HG03095 (cell line): ENCODE measurements at regions not wholly inside any gene's neighbourhood (a gene's known extent, or its start where the extent isn't known, plus 50 kb on each side); places are given as distances from the start of the nearest gene placed in this dataset.
"Not testable (repeated sequence)": the region's sequence is repeated elsewhere in the genome, so short reads cannot be mapped to it uniquely, and the experiment has no call there.

ENCODE experiments used
- ATAC-seq: cut with Tn5 transposase; IDR thresholded peaks from one replicate; pipeline ENCODE4 v1.9.1; 2021; ENCODE audit warnings: moderate library complexity; ENCODE audit not compliant: unreplicated experiment

DNA sequence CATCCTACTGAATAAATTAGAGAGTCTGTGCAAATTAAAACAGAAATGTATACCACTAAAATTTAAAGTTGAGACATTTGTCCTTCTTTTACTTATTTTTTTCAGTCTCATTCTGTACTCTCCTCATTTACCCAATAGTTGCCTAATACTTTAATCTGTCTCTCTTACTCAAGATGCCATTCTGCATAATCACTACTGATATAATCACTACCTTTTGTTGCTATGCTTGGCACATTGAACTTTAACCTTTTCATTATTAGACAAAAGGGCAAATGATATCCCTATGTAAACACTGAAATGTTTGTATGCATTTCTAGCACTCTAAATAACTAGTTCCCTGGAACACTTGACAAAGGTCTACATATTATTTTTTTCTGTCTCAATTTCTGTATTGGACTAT lies 1108.3 kb upstream of the FLRT2 start:
- ATAC-seq: no peak

DNA sequence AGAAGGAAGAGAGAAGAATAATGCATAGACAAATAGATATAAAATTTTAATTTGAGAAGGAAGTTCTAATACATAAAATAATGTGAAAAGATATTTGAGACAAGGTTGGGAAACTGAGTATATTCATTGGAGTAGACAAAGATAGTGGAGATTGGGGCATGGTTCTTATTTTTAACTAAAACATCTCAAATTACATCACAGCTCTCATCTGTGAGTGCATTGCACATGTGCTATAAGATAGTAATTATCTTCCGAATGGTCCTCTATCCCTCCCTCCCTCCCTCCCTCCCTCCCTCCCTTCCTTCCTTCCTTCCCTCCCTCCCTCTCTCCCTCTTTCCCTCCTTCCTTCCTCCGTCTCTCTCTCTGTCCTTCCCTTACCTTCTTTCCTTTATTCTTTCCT lies 1104.0 kb upstream of the FLRT2 start:
- ATAC-seq: no peak

DNA sequence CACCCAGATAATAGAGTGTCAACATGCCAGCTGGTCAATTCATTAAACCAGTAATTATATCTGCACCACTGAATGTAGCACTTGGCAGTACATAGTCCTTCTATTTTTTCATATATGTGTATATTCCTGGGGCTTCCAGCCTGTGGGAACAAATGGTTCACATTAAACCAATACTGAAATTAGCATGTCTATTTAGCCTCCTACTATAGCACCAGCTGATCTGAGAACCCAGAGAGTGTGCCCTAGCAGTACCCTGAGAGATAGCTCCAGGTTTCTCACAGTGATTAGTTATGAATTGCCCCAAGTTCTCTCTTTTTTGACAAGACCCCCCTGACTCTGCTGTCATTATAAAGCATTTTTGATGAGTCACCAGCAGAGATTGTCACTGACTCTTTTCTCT lies 1097.3 kb upstream of the FLRT2 start:
- ATAC-seq: no peak

DNA sequence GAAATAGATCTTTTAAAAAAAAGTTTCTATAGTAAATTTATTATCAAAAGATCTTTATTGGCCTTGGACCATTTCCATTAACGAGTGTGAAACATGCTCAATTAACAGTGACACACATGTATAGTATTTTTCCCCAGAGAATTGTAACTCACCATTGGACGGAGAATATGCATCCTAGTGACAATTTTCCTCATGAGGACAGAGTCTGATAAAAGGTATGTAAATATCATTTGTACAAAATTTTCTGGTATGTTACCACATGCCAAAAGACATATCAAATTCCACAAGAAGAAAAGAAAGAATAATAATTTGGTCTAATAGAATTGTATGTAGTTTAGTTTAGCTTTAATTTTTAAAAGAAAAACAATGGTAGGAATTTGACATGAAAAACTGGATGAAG lies 1096.0 kb upstream of the FLRT2 start:
- no peak for ATAC-seq

DNA sequence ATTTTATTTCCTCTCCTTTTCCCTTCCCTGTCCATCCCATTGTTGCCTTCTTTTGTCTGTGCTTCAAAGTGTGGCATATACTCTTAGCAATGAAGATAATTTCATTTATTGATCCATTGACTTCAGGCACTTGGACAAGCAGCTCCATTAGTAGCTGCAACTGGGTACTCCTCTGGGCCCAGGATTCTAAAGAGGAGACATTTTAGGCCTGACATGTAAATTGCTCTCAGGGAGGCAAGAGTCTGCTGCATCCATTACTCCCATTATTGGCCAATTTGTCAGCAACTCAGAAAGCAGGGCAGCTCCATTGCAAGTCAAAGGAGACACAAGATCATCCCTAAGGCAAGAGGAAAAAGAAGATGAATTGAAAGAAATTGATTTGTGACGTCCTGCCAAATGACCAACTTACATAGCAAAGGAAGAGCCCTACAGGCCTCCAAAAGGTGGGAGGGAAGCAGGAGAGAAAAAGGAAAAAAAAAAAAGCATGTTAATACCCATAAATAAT lies 1094.1 kb upstream of the FLRT2 start:
- no peak for ATAC-seq

DNA sequence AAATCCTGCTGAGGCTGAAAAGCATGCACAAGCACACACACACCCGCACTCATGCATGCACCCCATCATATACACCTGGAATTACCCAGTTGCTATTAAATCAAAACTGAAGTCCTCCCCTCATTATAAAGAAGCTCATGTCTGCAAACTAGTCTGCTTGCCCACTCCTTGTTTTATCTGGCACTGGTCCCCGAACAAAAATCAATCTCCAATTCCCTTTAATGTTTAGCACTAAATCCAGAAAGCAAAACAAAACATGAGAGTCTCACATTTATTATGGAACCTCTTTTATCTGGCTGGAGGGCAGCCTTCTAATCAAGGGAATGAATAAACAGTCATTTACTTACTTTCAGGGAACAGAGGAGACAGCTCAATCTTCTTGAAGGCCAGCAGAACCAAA lies 1093.4 kb upstream of the FLRT2 start:
- ATAC-seq: no peak

DNA sequence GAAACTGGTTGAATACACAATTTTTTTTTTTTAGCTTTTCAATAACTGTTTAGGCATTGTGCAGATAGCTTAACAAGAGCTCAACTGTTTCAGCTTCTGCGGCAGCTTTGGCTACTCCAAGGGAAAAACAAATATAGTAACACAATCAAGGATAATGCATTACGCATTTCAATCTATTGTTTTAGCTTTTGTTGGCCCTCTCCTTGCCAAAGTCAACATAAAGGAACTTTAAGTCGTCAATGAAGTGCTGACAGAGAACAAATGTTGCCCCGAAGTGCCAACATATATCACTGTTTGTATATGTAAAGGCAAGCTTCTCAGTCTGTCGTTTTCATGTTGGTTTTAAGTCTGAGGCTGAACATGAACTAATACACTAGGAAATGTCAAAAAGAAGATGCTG lies 1087.4 kb upstream of the FLRT2 start:
- ATAC-seq: no peak

DNA sequence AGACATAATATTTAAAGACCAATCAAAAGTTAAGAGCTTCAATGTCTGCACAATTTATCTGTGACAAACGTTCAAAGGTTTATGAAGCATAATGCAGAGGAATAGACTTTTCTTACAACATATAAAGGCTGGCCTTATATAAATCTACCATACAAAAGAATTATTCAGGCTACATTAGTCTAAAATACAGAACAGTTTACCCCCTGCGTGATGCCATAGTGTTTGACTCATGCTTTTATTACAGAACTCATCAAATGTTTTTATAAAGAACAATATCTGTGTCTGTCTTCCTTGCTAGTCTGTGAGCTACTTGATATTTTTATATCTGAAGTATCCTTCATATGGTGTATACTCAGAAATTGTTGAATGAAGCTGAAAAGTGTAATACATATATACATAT lies 1084.5 kb upstream of the FLRT2 start:
- ATAC-seq: no peak

DNA sequence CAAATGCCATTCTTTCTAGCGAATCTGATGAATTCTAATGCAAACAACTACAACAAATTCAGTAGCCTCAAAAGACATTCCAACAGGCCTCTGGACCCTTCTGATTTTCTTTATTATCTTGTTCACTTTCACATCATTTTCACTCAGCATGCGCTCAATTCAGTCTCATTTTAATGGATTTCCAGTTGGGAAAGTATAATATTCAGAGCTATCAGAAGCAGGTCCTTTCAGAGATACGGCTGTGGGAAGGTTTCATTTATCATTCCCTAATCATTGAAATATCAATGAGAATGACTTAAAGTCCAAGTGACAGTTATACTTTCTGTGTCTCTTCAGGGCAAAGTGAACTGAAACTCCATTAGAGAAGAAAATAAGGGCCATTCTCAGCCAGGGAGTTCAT lies 1083.7 kb upstream of the FLRT2 start:
- ATAC-seq: no peak

DNA sequence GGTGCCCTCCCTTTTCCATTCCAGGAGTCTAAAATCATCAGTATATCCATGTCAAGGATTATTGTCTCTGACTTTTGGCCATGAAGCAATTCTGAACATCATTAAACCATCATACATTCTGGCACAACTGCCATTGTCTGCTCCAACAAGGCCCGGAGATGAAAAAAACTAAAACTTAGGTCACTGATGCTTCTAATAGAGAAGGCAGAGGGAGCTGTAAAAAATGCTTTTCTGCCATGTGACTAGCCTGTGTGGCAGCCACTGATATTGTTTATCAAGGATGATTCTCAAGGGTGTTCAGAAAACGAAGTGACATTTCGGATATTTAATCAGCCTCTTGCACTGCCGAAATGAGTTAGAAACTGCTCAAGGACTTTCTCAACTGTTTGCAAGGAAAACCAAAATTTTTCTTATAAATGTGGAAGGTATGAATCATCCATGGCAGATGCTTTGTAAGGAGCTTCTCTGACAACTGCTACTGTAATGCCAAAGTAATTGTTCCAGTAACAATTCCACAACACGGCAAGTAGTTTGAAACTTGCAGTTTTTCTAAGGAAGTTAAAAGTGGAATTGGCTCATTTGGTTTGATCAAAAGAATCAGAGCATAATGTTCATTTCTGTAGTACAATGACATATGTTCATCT lies 1076.5 kb upstream of the FLRT2 start:
- ATAC-seq: no peak

DNA sequence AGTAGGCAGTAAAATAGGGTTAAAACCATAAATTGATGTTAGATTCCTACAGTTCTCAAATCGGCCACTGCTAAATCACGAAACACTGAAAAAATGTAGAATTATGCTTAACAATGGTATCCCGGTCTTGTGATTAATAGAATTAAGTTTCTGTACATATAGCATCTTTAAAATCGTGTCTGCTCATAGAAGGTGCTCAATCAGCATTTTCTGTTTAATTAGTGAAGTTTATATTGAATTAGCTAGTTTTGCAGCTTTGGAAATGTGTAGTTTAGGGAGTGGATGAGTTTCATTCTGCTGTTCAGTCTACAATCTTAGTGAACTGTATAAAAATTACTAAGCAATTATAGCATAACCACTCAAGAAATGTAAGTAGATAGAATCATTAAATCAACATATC lies 1075.8 kb upstream of the FLRT2 start:
- no peak for ATAC-seq

DNA sequence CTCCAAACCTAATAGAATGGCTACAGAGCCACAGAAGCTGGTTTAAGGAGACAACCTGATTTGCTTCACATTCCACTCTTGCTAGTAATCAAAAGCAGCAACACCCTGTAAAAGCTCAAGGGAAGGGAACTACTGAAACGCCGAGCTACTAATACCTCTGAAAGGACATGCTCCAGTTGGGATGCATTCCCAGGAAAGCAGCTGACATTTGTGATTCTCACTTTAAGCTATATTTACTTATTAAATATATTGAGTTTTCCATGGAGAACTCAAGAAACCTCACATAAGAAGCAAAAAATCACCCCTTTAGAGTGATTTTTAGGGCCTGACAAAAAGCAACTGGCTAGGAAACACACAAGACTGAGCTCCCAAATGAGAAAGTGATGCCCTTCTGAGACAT lies 1073.0 kb upstream of the FLRT2 start:
- ATAC-seq: no peak

DNA sequence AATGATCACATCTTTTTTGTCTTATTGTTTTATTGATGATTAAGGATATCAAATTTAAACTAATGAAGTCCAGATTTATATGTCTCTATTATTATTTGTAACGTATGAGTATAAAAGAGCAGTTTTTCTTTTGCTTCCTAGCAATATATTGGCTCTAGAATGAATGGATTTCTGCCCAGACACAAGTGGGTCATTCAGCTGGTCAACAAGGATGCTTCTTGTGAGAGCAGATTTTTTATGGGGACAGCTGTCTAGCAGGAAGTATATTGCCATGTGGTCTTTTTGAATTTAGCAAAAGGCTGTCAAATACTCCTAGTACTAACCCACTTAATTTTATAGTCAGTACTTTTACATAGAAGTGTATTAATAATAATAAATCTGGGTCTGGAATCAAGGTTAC lies 1071.1 kb upstream of the FLRT2 start:
- no peak for ATAC-seq

DNA sequence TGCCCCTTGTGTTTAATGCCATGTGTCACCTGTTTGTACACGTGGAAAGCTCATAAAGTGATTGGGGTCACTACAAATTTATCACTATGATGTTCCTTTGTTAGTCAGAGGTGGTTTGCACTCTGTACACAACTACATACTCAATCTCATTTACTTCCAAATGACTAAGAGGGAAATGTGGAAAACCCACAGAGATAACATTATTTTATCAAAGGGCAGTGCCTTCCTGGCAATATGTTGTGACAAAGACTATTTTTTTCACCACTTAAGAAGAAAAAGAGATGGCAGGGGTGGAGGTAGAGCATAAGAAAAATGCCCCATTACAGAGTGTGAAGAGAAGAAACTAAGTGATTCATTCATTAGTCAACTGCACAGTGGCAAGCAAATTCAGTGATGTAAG lies 1064.1 kb upstream of the FLRT2 start:
- ATAC-seq: no peak

DNA sequence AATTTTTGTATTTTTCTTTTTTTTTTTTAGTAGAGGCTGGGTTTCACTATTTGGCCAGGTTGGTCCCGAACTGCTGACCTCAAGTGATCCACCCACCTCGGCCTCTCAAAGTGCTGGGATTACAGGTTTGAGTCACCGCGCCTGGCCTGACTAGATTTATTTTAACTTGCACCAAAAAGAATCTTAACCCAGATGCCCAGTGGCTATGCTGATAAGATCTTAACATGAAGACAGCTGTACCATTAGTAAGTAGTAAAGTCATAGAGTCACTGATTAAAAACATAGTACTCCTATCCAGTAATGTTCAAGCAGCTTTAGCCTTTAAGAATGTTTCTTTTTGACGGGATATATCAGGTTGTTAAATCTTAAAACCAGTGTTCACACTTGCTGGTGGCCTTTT lies 1061.8 kb upstream of the FLRT2 start:
- ATAC-seq: no peak

DNA sequence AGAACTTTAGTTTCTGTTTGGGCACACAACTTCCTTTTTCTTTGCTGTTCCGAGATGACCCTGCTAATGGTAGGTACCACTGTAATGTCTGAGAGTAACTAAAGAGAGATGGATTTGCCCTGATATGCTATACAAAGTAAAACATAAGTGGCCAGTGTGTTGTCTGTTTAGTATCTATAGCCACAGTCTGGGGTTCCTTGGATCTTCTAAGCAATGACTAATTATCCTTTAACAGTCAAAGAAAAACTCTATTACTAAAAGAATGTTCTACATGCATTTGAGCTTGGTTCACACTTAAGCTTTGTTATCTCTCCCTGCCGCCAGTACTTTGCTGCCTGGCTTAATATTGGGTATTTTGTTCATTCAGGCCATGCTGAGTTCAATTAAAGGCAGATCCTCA lies 1051.9 kb upstream of the FLRT2 start:
- no peak for ATAC-seq

DNA sequence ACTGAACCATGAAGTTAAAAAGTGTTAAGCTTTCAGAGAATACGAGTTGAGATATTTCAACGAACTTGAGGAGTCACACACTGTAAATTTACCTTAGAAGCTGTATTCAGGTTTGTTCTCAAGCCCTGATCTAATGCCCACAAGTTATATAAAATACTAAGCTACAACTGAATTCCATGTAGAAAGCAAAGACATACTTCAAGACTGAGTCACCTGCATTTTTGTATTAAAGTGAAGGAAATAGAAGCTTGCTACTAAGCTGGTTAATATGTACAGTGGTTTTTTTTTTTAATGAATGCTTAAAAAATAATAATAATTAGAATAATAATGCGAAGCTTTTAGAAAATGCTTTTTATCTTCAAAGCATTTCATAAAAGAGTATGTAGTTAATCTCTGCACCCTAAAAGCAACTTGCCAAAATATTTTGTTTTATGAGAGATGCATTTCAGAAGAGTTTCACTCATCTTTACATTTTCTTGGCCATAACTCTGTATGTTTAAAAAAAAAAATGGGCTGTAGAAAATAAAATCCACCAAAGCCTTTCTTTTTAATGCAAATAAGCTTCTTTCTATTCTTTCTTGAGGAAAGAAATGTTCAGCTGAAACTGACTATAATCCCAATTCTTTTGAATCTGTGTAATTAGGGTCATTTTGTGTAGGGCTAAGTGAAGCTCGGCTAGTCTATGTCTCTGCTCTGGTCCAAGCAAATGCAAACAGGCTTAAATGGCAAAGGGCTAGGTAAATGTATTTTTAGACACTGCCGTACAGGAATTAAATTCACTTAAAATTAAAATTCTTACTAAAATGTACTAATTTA lies 1047.5 kb upstream of the FLRT2 start:
- no peak for ATAC-seq

DNA sequence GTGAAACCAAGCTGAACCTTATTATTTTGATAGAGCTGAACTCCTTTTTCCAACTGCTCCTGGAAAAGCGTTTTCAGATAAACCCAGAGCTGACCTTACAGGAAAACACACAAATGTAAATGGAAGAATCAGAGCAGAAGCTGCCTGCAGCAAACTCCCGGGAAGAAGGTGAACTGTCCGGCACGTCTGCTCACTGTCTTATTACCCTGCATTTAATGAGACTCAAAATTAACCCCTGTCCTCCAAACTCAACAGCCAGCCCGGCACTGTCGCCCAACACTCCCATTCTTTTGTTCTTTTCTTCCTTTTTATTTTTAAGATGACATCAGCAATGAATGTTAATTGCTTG lies 1046.9 kb upstream of the FLRT2 start:
- no peak for ATAC-seq

DNA sequence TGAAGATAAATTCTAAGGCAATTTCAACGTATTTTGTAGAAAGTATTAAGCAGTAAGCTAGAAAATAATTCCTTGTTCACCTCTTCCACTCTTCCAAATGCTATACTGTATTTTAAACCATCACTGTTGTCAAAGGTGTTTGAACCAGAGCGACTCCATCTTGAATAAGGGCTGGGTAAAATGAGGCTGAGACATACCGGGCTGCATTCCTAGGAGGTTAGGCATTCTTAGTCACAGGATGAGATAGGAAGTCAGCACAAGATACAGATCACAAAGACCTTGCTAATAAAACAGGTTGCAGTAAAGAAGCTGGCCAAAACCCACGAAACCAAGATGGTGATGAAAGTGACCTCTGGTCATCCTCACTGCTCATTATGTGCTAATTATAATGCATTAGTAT lies 1045.7 kb upstream of the FLRT2 start:
- ATAC-seq: not testable (repeated sequence)

DNA sequence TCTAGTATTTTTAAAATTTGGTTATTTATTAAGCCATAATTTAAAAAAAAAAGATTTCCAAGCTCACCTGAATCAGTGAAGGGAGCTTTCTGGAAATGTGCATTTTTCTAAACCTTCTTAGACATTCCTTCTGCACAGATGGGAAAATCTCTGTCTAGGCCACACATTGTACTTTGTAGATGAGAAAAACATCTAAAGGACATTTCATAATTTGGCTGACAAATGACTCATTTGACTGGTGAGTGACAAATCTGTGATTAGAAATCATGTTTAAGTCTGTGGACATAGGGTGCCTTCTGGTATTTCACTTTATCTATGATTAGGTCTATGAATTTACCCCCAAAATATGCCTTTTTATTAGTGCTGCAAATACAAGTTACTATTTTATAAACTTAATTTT lies 1044.9 kb upstream of the FLRT2 start:
- ATAC-seq: no peak

DNA sequence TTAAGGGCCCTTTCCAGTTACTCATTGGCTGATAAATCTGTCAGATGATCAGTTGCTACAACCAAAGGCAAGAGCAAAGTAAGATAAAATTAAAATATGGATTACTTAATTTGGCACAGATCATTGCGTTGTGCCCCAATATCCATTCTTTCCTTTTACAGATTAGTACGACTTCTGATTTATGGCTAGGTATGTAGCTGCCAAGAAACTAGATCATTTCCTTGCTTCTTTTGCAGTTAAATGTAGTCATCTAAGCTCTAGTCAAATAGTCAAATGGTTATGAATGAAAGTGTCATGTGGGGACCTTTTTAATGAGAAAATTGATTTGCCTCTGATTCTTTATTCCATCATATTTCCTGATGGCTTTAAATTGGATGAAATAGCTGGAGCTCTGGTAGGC lies 1039.9 kb upstream of the FLRT2 start:
- no peak for ATAC-seq

DNA sequence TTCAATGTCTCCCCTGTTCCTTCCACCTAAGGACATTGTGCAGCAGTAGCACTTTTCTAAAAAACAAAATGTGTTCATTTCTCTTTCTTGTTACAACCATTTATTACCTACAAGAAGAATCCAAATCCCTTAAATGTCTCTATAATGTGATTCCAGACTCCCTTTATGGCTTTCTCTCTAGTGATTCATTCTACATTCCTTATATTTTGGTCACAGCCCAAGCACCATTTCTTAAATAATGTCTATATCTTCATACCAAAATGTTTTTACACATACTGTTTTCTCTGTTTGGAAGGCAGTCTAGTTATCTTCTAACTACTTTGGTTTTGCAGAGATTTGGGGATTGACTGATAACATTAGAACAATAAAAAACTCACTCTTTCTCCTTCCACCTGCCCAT lies 1037.3 kb upstream of the FLRT2 start:
- ATAC-seq: no peak

DNA sequence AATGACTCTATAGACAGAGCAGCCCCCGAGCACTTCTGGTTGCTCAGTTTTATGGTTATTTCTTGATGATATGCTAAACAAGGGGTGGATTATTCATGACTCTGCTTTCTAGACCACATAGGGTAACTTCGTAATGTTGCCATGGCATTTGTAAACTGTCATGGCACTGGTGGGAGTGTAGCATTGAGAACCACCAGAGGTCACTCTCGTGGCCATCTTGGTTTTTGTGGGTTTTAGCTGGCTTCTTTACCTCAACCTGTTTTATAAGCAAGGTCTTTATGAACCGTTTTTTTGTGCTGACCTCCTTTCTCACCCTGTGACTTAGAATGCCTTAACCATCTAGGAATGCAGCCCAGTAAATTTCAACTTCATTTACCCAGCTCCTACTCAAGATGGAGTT lies 1036.2 kb upstream of the FLRT2 start:
- no peak for ATAC-seq
